Neuron (in vitro differentiated cells): ENCODE measurements at regions not wholly inside any gene's neighbourhood (a gene's known extent, or its start where the extent isn't known, plus 50 kb on each side); places are given as distances from the start of the nearest gene placed in this dataset.
"Not testable (repeated sequence)": the region's sequence is repeated elsewhere in the genome, so short reads cannot be mapped to it uniquely, and the experiment has no call there.

ENCODE experiments used
- H2AFZ ChIP-seq: one replicate; pipeline ENCODE4 v1.6.1; 2013; ENCODE audit warnings: low read depth, mild to moderate bottlenecking, inconsistent platforms, low read length, moderate library complexity
- H3K27me3 ChIP-seq: one replicate; pipeline ENCODE4 v1.6.1; 2013; ENCODE audit warnings: low read length; ENCODE audit not compliant: insufficient read depth
- H3K36me3 ChIP-seq: one replicate; pipeline ENCODE4 v1.6.1; 2013; ENCODE audit warnings: low read length; ENCODE audit not compliant: insufficient read depth
- H3K4me1 ChIP-seq: one replicate; pipeline ENCODE4 v1.6.1; 2013; ENCODE audit warnings: low read length; ENCODE audit not compliant: insufficient read depth
- H3K4me3 ChIP-seq: 2 replicates; pipeline ENCODE4 v1.5.1; 2013; ENCODE audit warnings: mild to moderate bottlenecking, low read length, moderate library complexity
- H3K9me3 ChIP-seq: one replicate; pipeline ENCODE4 v1.6.1; 2013; ENCODE audit warnings: low read length

GRCh38 chr7:36062154-36062815 is 90.8 kb upstream of the EEPD1 start:
- H2AFZ ChIP-seq, result no peak overlapping the region
- H3K36me3 ChIP-seq, result no peaks in the 10 kb centered on the region
- H3K27me3 ChIP-seq, result no peaks in the 10 kb centered on the region
- no peak overlapping the region for H3K4me3 ChIP-seq
- H3K9me3 ChIP-seq, result no peaks in the 10 kb centered on the region
- H3K4me1 ChIP-seq, result peaks cover 3% of the 10 kb centered on the region

- Histone ChIP-seq H3K9me3 (no peaks in the 10 kb centered on the region), H3K36me3 (no peaks in the 10 kb centered on the region), H3K4me3 (no peak overlapping the region), H3K27me3 (no peaks in the 10 kb centered on the region), H3K4me1 (peaks cover 3% of the 10 kb centered on the region), H2AFZ (no peak overlapping the region)
Measured at GRCh38 chr7:36064676-36065075, 88.4 kb upstream of the EEPD1 start.

GRCh38 chr7:36065563-36066342 is 87.3 kb upstream of the EEPD1 start:
- H3K27me3 ChIP-seq, H3K36me3 ChIP-seq, H3K9me3 ChIP-seq, H3K4me3 ChIP-seq, H3K4me1 ChIP-seq, H2AFZ ChIP-seq: not testable (repeated sequence)

- Histone ChIP-seq H3K27me3 (no peaks in the 10 kb centered on the region), H3K9me3 (no peaks in the 10 kb centered on the region), H3K36me3 (no peaks in the 10 kb centered on the region), H3K4me3 (no peak overlapping the region), H2AFZ (no peak overlapping the region), H3K4me1 (peaks cover 3% of the 10 kb centered on the region)
Measured at GRCh38 chr7:36066343-36066664, 86.8 kb upstream of the EEPD1 start.

GRCh38 chr7:36070230-36070629 is 82.8 kb upstream of the EEPD1 start:
- no peaks in the 10 kb centered on the region for H3K4me1 ChIP-seq
- H2AFZ ChIP-seq, result no peak overlapping the region
- no peaks in the 10 kb centered on the region for H3K36me3 ChIP-seq
- no peaks in the 10 kb centered on the region for H3K9me3 ChIP-seq
- H3K27me3 ChIP-seq, result no peaks in the 10 kb centered on the region
- no peak overlapping the region for H3K4me3 ChIP-seq

GRCh38 chr7:36071605-36072004 is 81.4 kb upstream of the EEPD1 start:
- Histone ChIP-seq H3K9me3 (no peaks in the 10 kb centered on the region), H2AFZ (no peak overlapping the region), H3K4me3 (no peak overlapping the region), H3K27me3 (no peaks in the 10 kb centered on the region), H3K36me3 (no peaks in the 10 kb centered on the region), H3K4me1 (no peaks in the 10 kb centered on the region)

GRCh38 chr7:36072620-36073019 is 80.4 kb upstream of the EEPD1 start:
- no peak overlapping the region for H2AFZ ChIP-seq
- no peaks in the 10 kb centered on the region for H3K4me1 ChIP-seq
- H3K27me3 ChIP-seq, result no peaks in the 10 kb centered on the region
- no peaks in the 10 kb centered on the region for H3K36me3 ChIP-seq
- H3K9me3 ChIP-seq, result no peaks in the 10 kb centered on the region
- H3K4me3 ChIP-seq, result no peak overlapping the region

- no peak overlapping the region for H2AFZ ChIP-seq
- H3K4me1 ChIP-seq, result no peaks in the 10 kb centered on the region
- H3K9me3 ChIP-seq, result no peaks in the 10 kb centered on the region
- no peaks in the 10 kb centered on the region for H3K36me3 ChIP-seq
- no peaks in the 10 kb centered on the region for H3K27me3 ChIP-seq
- no peak overlapping the region for H3K4me3 ChIP-seq
Measured at GRCh38 chr7:36075561-36075960, 77.5 kb upstream of the EEPD1 start.

GRCh38 chr7:36076074-36076473 is 77.0 kb upstream of the EEPD1 start:
- Histone ChIP-seq H3K36me3 (no peaks in the 10 kb centered on the region), H3K9me3 (no peaks in the 10 kb centered on the region), H3K4me1 (no peaks in the 10 kb centered on the region), H3K4me3 (no peak overlapping the region), H2AFZ (no peak overlapping the region), H3K27me3 (no peaks in the 10 kb centered on the region)

- Histone ChIP-seq H3K27me3 (no peaks in the 10 kb centered on the region), H3K4me3 (no peak overlapping the region), H3K36me3 (no peaks in the 10 kb centered on the region), H3K4me1 (no peaks in the 10 kb centered on the region), H2AFZ (no peak overlapping the region), H3K9me3 (no peaks in the 10 kb centered on the region)
Measured at GRCh38 chr7:36078816-36079360, 74.2 kb upstream of the EEPD1 start.

GRCh38 chr7:36079446-36080025 is 73.5 kb upstream of the EEPD1 start:
- Histone ChIP-seq H3K27me3 (no peaks in the 10 kb centered on the region), H3K9me3 (no peaks in the 10 kb centered on the region), H3K4me3 (no peak overlapping the region), H3K36me3 (no peaks in the 10 kb centered on the region), H3K4me1 (no peaks in the 10 kb centered on the region), H2AFZ (no peak overlapping the region)

- Histone ChIP-seq H3K4me3 (no peak overlapping the region), H3K36me3 (no peaks in the 10 kb centered on the region), H3K9me3 (no peaks in the 10 kb centered on the region), H2AFZ (no peak overlapping the region), H3K27me3 (no peaks in the 10 kb centered on the region), H3K4me1 (no peaks in the 10 kb centered on the region)
Measured at GRCh38 chr7:36080843-36081242, 72.2 kb upstream of the EEPD1 start.

GRCh38 chr7:36082216-36082615 is 70.8 kb upstream of the EEPD1 start:
- Histone ChIP-seq H3K27me3 (no peaks in the 10 kb centered on the region), H3K4me1 (no peaks in the 10 kb centered on the region), H3K4me3 (no peak overlapping the region), H3K9me3 (no peaks in the 10 kb centered on the region), H3K36me3 (no peaks in the 10 kb centered on the region), H2AFZ (no peak overlapping the region)
